ENCODE measurements at regions not wholly inside any gene's neighbourhood (a gene's known extent, or its start where the extent isn't known, plus 50 kb on each side); places are given as distances from the start of the nearest gene placed in this dataset.

DNA sequence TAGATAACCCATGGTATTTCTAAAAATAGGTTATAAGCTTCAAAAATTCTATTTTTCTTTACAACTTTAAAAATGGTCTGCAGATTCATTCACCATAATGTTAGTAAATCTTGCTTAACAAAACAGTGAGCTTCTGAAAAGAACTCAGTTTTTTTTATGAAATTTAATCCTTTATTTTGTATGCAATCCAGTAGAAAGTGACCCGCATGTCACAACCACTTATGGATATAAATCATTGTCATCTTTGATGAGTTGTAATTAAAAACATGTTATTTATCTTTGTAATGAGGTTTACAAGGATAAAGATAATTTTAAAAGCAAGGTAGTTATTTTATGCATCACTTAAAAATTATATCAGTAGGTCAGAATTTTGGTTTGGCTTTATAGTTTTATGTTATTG lies 173.5 kb upstream of the SEMA3A start:
- no peak overlapping the region for H3K27ac ChIP-seq
- no peaks in the 10 kb centered on the region for H3K4me1 ChIP-seq
- no peak for DNase-seq
- TF ChIP-seq, protein P1, sequence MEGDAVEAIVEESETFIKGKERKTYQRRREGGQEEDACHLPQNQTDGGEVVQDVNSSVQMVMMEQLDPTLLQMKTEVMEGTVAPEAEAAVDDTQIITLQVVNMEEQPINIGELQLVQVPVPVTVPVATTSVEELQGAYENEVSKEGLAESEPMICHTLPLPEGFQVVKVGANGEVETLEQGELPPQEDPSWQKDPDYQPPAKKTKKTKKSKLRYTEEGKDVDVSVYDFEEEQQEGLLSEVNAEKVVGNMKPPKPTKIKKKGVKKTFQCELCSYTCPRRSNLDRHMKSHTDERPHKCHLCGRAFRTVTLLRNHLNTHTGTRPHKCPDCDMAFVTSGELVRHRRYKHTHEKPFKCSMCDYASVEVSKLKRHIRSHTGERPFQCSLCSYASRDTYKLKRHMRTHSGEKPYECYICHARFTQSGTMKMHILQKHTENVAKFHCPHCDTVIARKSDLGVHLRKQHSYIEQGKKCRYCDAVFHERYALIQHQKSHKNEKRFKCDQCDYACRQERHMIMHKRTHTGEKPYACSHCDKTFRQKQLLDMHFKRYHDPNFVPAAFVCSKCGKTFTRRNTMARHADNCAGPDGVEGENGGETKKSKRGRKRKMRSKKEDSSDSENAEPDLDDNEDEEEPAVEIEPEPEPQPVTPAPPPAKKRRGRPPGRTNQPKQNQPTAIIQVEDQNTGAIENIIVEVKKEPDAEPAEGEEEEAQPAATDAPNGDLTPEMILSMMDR (IDR thresholded peaks at IDR 0.05): no peak
- no peak overlapping the region for H3K4me3 ChIP-seq
- no peaks in the 10 kb centered on the region for H3K27me3 ChIP-seq
- no peaks in the 10 kb centered on the region for H3K36me3 ChIP-seq (ENCODE audit: low read depth, missing control alignments)
- intact Hi-C loops (cut with DNase I; ENCODE audit: low total_unique reads): no loop called here
- no peaks in the 10 kb centered on the region for H3K9me3 ChIP-seq
- WGBS, 2 donors: 89% methylated on average over 1 of the region's 1 CpG

DNA sequence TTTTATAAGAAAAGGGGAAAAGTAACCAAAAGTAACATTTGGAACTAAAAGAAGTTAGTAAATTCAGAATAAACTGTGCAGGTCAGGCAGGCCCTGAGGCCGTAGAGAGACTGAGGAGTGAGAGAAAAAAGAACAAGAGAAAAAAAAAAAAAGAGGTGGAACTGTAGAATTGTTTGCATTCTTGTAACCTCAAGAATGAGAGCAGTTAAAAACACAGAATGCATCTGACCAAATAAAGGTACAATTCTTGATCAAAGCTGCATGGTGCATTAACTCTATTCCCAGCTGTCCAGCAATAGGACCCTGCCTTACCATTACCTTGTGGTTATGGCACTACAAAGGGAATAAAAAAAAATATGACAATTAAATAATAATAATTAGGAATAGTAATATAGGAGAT lies 170.1 kb upstream of the SEMA3A start:
- no peak overlapping the region for H3K27ac ChIP-seq
- TF ChIP-seq, protein P1 (IDR thresholded peaks at IDR 0.05): no peak
- TF ChIP-seq POLR2A (IDR thresholded peaks at IDR 0.05): no peak
- intact Hi-C loops (cut with DNase I; ENCODE audit: low total_unique reads): no loop called here
- no peaks in the 10 kb centered on the region for H3K27me3 ChIP-seq
- H3K9me3 ChIP-seq: no peaks in the 10 kb centered on the region
- no peak for DNase-seq
- H3K4me1 ChIP-seq: no peaks in the 10 kb centered on the region
- WGBS, 2 donors: 52 to 57% methylated on average over 1 of the region's 1 CpG
- no peak overlapping the region for H3K4me3 ChIP-seq
- no peaks in the 10 kb centered on the region for H3K36me3 ChIP-seq (ENCODE audit: low read depth, missing control alignments)

DNA sequence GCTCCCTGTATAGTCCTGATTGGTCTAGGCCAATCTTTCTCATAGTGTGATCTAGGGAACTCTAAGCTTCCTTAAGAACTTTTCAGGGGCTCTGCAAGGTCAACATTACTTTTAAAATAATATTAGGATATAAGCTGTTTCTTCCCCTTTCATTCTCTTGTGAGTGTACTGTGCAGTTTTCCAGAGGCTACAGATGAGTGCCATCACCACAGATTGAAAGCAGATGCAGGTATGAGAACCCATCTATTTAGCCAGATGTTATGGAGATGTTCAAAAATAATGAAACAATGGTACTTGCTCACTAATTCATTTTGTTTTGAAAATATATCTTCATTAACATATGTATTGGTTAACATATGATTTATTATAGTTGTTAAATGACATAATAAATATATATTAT lies 169.2 kb upstream of the SEMA3A start:
- DNase-seq: no peak
- Histone ChIP-seq H3K4me3 (no peak overlapping the region), H3K4me1 (no peaks in the 10 kb centered on the region), H3K27me3 (no peaks in the 10 kb centered on the region), H3K9me3 (no peaks in the 10 kb centered on the region), H3K36me3 (ENCODE audit: low read depth, missing control alignments) (no peaks in the 10 kb centered on the region), H3K27ac (no peak overlapping the region)
- TF ChIP-seq, protein P1 (IDR thresholded peaks at IDR 0.05): no peak
- TF ChIP-seq POLR2A (IDR thresholded peaks at IDR 0.05): no peak
- intact Hi-C loops (cut with DNase I; ENCODE audit: low total_unique reads): no loop called here

DNA sequence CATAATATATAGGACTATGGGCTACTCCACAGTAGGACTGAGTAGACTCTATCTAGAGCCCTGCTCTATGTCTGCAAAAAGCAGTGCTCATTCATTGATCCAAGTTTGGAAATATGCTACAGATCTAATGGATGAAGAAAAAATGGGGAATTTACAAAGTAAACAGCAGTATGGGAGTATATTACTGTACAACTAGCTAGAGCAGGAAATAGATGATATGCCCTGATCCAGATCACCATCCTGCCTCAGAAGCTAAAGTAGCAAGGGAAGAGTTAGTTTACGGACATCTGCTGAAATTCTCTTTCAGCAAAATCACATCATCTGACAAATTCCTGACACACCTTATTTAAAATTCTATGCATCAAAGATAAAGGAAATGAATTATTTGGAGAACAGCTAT lies 168.2 kb upstream of the SEMA3A start:
- TF ChIP-seq POLR2A (IDR thresholded peaks at IDR 0.05): no peak
- TF ChIP-seq, protein P1 (IDR thresholded peaks at IDR 0.05): no peak
- DNase-seq: no peak
- Histone ChIP-seq H3K27me3 (no peaks in the 10 kb centered on the region), H3K27ac (no peak overlapping the region), H3K9me3 (no peaks in the 10 kb centered on the region), H3K36me3 (ENCODE audit: low read depth, missing control alignments) (no peaks in the 10 kb centered on the region), H3K4me1 (no peaks in the 10 kb centered on the region), H3K4me3 (no peak overlapping the region)
- WGBS, 2 donors: 97 to 100% methylated on average over 1 of the region's 1 CpG
- intact Hi-C loops (cut with DNase I; ENCODE audit: low total_unique reads): no loop called here

DNA sequence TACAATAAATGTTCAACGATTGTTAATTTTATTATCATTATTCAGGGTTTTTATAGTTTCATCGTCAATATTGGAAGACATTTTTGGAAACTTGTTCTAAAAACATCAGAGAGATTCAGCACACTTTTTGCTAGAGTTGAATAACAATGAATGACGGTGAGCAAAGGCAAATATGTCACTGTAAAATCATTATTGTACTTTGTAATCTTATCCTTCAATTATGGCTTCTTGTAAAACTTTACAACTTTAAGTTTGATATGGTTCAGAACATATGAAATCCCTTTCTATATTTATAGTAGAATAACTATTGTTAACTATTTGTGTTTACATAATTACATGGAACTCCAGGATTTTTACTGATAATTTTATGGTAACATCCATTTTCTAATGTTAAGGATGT lies 167.8 kb upstream of the SEMA3A start:
- intact Hi-C loops (cut with DNase I; ENCODE audit: low total_unique reads): no loop called here
- 86 to 90% methylated on average over 3 of the region's 3 CpGs for WGBS, 2 donors

More for the DNA sequence above, 167.8 kb upstream of the SEMA3A start:
- Histone ChIP-seq H3K36me3 (ENCODE audit: low read depth, missing control alignments) (no peaks in the 10 kb centered on the region), H3K4me1 (no peaks in the 10 kb centered on the region), H3K4me3 (no peak overlapping the region), H3K27ac (no peak overlapping the region), H3K9me3 (no peaks in the 10 kb centered on the region), H3K27me3 (no peaks in the 10 kb centered on the region)
- no peak for DNase-seq
- TF ChIP-seq POLR2A (IDR thresholded peaks at IDR 0.05): no peak
- TF ChIP-seq, protein P1 (IDR thresholded peaks at IDR 0.05): no peak
